ENCODE measurements at regions not wholly inside any gene's neighbourhood (a gene's known extent, or its start where the extent isn't known, plus 50 kb on each side); places are given as distances from the start of the nearest gene placed in this dataset.

GRCh38 chr6:37103169-37104039 is 66.5 kb upstream of the PIM1 start (continued):
- peak; percentile 64; the same call in 1 of the 2 replicates for TF ChIP-seq TSHZ1 (tag by site-specific recombination; IDR thresholded peaks at IDR 0.05; ENCODE audit: borderline replicate concordance)
- no peak for TF ChIP-seq EGR2 (tag by site-specific recombination; IDR thresholded peaks at IDR 0.05; ENCODE audit: low read depth)
- TF ChIP-seq ZNF558 (tag by site-specific recombination; IDR thresholded peaks at IDR 0.05) = peak; percentile 11; the same call in 1 of the 2 replicates
- peak; percentile 13; the same call in 1 of the 2 replicates for TF ChIP-seq KLF8 (tag by site-specific recombination; IDR thresholded peaks at IDR 0.05)
- no peak for TF ChIP-seq ZNF169 (tag by site-specific recombination; IDR thresholded peaks at IDR 0.05)
- 0 out of 2 replicates have a peak, but pooled peaks have one; percentile 2 for TF ChIP-seq ZNF24 (tag by site-specific recombination; IDR thresholded peaks at IDR 0.05)
- TF ChIP-seq ZNF544 (tag by site-specific recombination; IDR thresholded peaks at IDR 0.05) = no peak
- TF ChIP-seq ZNF629 (tag by site-specific recombination; IDR thresholded peaks at IDR 0.05) = 0 out of 2 replicates have a peak, but pooled peaks have one; percentile 20
- TF ChIP-seq ZNF394 (tag by site-specific recombination; IDR thresholded peaks at IDR 0.05; ENCODE audit: borderline replicate concordance) = peak; percentile 16; the same call in 1 of the 2 replicates
- peak; percentile 73 for TF ChIP-seq HIC1 (tag by site-specific recombination; IDR thresholded peaks at IDR 0.05)
- TF ChIP-seq BCL11B (tag by site-specific recombination; IDR thresholded peaks at IDR 0.05; ENCODE audit: low read depth) = no peak
- TF ChIP-seq ZBTB48 (tag by site-specific recombination; IDR thresholded peaks at IDR 0.05) = 0 out of 2 replicates have a peak, but pooled peaks have one; percentile 30
- peak; percentile 52 for TF ChIP-seq FEZF1 (tag by site-specific recombination; IDR thresholded peaks at IDR 0.05)
- TF ChIP-seq KLF9 (tag by site-specific recombination; IDR thresholded peaks at IDR 0.05; ENCODE audit: low read depth) = 0 out of 2 replicates have a peak, but pooled peaks have one; percentile 10
- TF ChIP-seq ZNF362 (tag by site-specific recombination; IDR thresholded peaks at IDR 0.05) = peak; percentile 75
- TF ChIP-seq PRDM6 (tag by site-specific recombination; IDR thresholded peaks at IDR 0.05) = peak; percentile 27
- TF ChIP-seq ZSCAN30 (tag by site-specific recombination; IDR thresholded peaks at IDR 0.05) = no peak
- TF ChIP-seq ZNF585B (tag by site-specific recombination; IDR thresholded peaks at IDR 0.05) = no peak
- TF ChIP-seq ZNF175 (tag by site-specific recombination; IDR thresholded peaks at IDR 0.05) = no peak
- TF ChIP-seq ZFP37 (tag by site-specific recombination; IDR thresholded peaks at IDR 0.05) = 0 out of 2 replicates have a peak, but pooled peaks have one; percentile 26
- no peak; the same call in 1 of the 2 replicates for TF ChIP-seq IKZF3 (tag by site-specific recombination; IDR thresholded peaks at IDR 0.05)
- no peak for TF ChIP-seq KLF16 (tag by site-specific recombination; IDR thresholded peaks at IDR 0.05)
- peak; percentile 77 for TF ChIP-seq ZBTB17 (tag by site-specific recombination; IDR thresholded peaks at IDR 0.05)
- no peak for TF ChIP-seq ZNF48 (tag by site-specific recombination; IDR thresholded peaks at IDR 0.05)
- peak; percentile 80 for TF ChIP-seq ZNF335 (tag by site-specific recombination; conservative IDR thresholded peaks at IDR 0.05)
- no peak; the same call in 1 of the 2 replicates for TF ChIP-seq REST (tag by site-specific recombination; IDR thresholded peaks at IDR 0.05)
- TF ChIP-seq ZNF530 (tag by site-specific recombination; IDR thresholded peaks at IDR 0.05; ENCODE audit: low read depth) = no peak
